ENCODE measurements at regions not wholly inside any gene's neighbourhood (a gene's known extent, or its start where the extent isn't known, plus 50 kb on each side); places are given as distances from the start of the nearest gene placed in this dataset.

DNA sequence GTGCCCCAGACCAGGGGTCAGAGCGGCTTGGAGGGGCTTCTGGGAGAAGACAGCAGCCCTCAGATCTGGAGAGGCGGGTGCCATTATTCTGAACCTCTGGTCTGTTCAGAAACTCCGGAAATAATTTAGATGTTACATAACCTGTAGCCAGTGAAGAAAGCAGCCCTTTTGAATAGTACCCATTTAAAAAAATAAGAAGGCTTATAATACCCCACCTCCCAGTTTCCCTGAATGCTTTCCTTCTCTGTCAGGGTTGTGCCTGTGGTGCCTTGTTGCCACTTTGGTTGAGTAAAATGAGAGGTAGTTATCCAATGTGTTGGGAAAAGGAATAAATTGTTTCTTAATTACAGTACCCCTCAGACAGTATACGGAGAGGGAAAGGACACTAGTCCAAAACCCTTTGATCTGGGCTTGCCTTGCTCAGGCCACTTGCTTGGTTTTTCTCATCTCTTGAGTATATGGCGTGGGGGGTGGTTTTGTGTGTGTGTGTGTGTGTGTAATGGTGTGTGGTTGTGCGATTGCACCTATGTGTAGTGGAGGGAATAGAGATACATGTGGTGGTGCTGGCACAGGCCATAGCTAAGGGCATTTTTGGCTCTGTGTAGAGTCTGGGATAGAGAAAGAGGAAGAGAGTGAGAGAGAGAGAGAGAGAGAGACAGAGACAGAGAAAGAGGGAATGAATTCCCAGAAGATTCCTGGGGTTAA, 59.1 kb upstream of the TLR4 start:
- H3K9me3 ChIP-seq (replicated peaks; ENCODE audit: control insufficient read depth, insufficient read depth, low read length), result no peaks in the 10 kb centered on the region
- no peak overlapping the region for H2AFZ ChIP-seq (ENCODE audit: low read depth, low read length)
- peak overlapping the region; percentile 27 for H3K4me2 ChIP-seq (ENCODE audit: insufficient read depth, low read length)
- DNase-seq (ENCODE audit: low read depth, low spot score) (no peak), FAIRE-seq (peak; percentile 24)
- peaks cover 6 to 14% of the 10 kb centered on the region in 2 experiments for H3K27me3 ChIP-seq (ENCODE audit: control insufficient read depth in 2 of 2, insufficient read depth in 2 of 2, low read length in 2 of 2)
- intact Hi-C loops (cut with micrococcal nuclease), result loop anchor here (1.0 to 10.0 kb wide), 11 partner anchors 32 to 1912 kb away; partner anchors contain the start of gene TLR4
- no peak overlapping the region for H3K27ac ChIP-seq (ENCODE audit: insufficient read depth, low read depth, low read length)
- dilution Hi-C loops (cut with MboI; ENCODE audit: extremely low pct_ligation_motif_present, low sequenced_read_pairs), result no loop called here
- H3K9ac ChIP-seq (replicated peaks; ENCODE audit: extremely low read depth, insufficient read depth, low read length), result no peak overlapping the region
- no peaks in the 10 kb centered on the region for H3K79me2 ChIP-seq (ENCODE audit: control insufficient read depth, insufficient read depth, low read length)
- no peaks in the 10 kb centered on the region for H4K20me1 ChIP-seq (replicated peaks; ENCODE audit: control insufficient read depth, extremely low read depth, insufficient read depth, low read length)
- TF ChIP-seq FOS (IDR thresholded peaks at IDR 0.05; ENCODE audit: borderline replicate concordance, insufficient read depth, low read length) (no peak), GATA2 (IDR thresholded peaks at IDR 0.05; ENCODE audit: insufficient read depth, insufficient read length, low read depth, low read length) (no peak), JUN (IDR thresholded peaks at IDR 0.05; ENCODE audit: borderline replicate concordance, insufficient read depth, insufficient read length, low read depth) (no peak), POLR2A (IDR thresholded peaks at IDR 0.05; ENCODE audit: low read depth, low read length) (no peak), MYC (IDR thresholded peaks at IDR 0.05; ENCODE audit: low read depth, low read length) (no peak), POLR2AphosphoS5 (IDR thresholded peaks at IDR 0.05; ENCODE audit: insufficient read depth, low read depth, low read length) (no peak), MAX (IDR thresholded peaks at IDR 0.05; ENCODE audit: insufficient read depth, insufficient read length) (no peak), CTCF (IDR thresholded peaks at IDR 0.05; ENCODE audit: extremely low read depth in 1 of 2, insufficient read depth in 1 of 2, low read depth in 1 of 2, low read length in 2 of 2) (no peak), EZH2 (IDR thresholded peaks at IDR 0.05; ENCODE audit: borderline replicate concordance, low read depth, low read length, severe bottlenecking) (no peak)
- POLR2A ChIA-PET, result no interaction called here
- no TSS peak for BruUV-seq (replicated peaks)
- H3K36me3 ChIP-seq (ENCODE audit: control insufficient read depth in 2 of 2, extremely low read depth in 1 of 2, insufficient read depth in 2 of 2, low read length in 2 of 2), result no peaks in the 10 kb centered on the region
- no peaks in the 10 kb centered on the region for H3K9me1 ChIP-seq (replicated peaks; ENCODE audit: control insufficient read depth, extremely low read depth, insufficient read depth, low read length)
- no peak overlapping the region for H3K4me3 ChIP-seq (replicated peaks in 1 of 3; ENCODE audit: insufficient read depth in 1 of 3, low read depth in 1 of 3, low read length in 3 of 3)
- H3K4me1 ChIP-seq (ENCODE audit: control insufficient read depth, extremely low read depth, insufficient read depth, low read length), result peaks cover 6% of the 10 kb centered on the region
- CTCF ChIA-PET, result interaction anchor here (0.7 to 2.8 kb wide), 12 partner anchors 9 to 1911 kb away, joined by 3 to 12 read pairs (median 4); no protein-coding TSS in a partner anchor
